ENCODE measurements at regions not wholly inside any gene's neighbourhood (a gene's known extent, or its start where the extent isn't known, plus 50 kb on each side); places are given as distances from the start of the nearest gene placed in this dataset.

DNA sequence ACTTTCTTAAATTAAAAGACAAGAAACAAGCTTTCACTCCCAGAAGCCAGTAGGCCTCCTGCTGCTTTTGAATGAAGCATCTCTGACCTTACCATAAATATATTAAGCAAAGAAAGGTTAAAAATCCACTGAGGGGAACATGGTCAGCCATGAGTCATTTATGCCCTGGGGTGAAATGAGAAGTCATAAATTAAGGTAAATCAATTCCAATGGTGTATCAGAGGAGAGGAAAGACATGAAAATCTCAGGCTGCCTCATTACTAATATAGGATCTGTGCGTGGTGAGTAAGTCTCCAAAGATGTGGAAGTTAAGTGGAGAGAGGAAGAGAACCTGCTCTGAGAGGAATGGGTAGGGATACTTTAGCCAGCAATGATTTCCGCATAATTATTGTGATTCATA lies 292.3 kb upstream of the CHAC2 start:
- ATAC-seq, result no peak
- no peak overlapping the region for H3K27ac ChIP-seq
- H3K27me3 ChIP-seq, result no peaks in the 10 kb centered on the region
- no peaks in the 10 kb centered on the region for H3K36me3 ChIP-seq
- no peak overlapping the region for H3K4me3 ChIP-seq
- DNase-seq, result no peak
- intact Hi-C loops (cut with DNase I; ENCODE audit: low total_unique reads) (no loop called here), in situ Hi-C loops (cut with MboI; ENCODE audit: low sequenced_read_pairs in 4 of 4) (no loop called here)
- no peaks in the 10 kb centered on the region for H3K9me3 ChIP-seq
- TF ChIP-seq, protein P1, sequence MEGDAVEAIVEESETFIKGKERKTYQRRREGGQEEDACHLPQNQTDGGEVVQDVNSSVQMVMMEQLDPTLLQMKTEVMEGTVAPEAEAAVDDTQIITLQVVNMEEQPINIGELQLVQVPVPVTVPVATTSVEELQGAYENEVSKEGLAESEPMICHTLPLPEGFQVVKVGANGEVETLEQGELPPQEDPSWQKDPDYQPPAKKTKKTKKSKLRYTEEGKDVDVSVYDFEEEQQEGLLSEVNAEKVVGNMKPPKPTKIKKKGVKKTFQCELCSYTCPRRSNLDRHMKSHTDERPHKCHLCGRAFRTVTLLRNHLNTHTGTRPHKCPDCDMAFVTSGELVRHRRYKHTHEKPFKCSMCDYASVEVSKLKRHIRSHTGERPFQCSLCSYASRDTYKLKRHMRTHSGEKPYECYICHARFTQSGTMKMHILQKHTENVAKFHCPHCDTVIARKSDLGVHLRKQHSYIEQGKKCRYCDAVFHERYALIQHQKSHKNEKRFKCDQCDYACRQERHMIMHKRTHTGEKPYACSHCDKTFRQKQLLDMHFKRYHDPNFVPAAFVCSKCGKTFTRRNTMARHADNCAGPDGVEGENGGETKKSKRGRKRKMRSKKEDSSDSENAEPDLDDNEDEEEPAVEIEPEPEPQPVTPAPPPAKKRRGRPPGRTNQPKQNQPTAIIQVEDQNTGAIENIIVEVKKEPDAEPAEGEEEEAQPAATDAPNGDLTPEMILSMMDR (IDR thresholded peaks at IDR 0.05 in 4 of 5, conservative IDR thresholded peaks at IDR 0.05 in 1 of 5), result no peak
- TF ChIP-seq POLR2A (IDR thresholded peaks at IDR 0.05), result no peak
- no peaks in the 10 kb centered on the region for H3K4me1 ChIP-seq

DNA sequence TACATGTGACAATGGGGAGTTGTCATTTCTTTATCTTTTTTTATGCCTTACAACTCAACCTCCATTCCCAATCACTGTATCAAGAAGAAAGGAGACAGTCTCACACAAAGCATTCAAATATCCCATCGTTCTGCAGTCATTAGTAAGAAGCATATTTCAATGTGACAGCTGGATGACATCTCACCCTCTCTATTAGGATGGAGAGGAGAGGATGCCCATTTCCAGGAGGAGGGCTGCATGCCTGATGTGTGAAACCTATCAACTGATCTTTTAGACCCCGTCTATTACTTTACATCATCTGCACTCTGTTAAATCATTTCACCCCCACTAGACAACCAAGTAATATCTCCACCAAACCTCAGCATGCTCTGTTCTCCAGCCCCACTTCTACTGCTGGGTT lies 292.7 kb upstream of the CHAC2 start:
- H3K27me3 ChIP-seq, result no peaks in the 10 kb centered on the region
- in situ Hi-C loops (cut with MboI; ENCODE audit: low sequenced_read_pairs in 4 of 4) (no loop called here), intact Hi-C loops (cut with DNase I; ENCODE audit: low total_unique reads) (no loop called here)
- ATAC-seq (no peak), DNase-seq (no peak)
- H3K9me3 ChIP-seq, result no peaks in the 10 kb centered on the region
- no peak for TF ChIP-seq POLR2A (IDR thresholded peaks at IDR 0.05)
- TF ChIP-seq, protein P1 (IDR thresholded peaks at IDR 0.05 in 4 of 5, conservative IDR thresholded peaks at IDR 0.05 in 1 of 5), result no peak
- no peaks in the 10 kb centered on the region for H3K4me1 ChIP-seq
- H3K27ac ChIP-seq, result no peak overlapping the region
- H3K36me3 ChIP-seq, result no peaks in the 10 kb centered on the region
- H3K4me3 ChIP-seq, result no peak overlapping the region

DNA sequence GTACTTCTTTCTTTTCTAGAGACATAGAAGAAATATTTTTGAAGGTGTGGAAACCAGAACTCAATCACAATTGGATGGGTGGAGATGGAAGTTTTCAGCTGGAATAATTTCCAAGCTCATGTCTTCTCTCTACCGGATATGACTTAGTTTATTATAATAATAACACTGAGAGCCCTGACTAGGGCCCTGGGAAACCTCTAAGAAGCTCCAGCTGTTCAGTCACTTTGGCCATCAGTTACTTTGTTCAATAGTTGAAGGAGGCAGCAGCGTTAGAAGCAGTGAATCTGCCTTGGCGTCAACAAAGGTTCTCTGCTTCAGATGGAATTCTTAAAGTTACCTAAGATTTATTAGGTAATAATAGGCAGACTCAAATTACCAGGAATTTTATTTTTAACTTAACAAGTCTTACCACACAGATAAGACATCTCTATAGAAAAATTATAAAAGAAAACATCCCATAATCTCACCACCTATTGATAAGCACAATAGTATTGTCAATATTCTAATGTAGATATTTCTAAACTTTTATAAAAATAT lies 293.8 kb upstream of the CHAC2 start:
- intact Hi-C loops (cut with DNase I; ENCODE audit: low total_unique reads) (no loop called here), in situ Hi-C loops (cut with MboI; ENCODE audit: low sequenced_read_pairs in 4 of 4) (no loop called here)
- no peaks in the 10 kb centered on the region for H3K36me3 ChIP-seq
- ATAC-seq (no peak), DNase-seq (no peak)
- no peaks in the 10 kb centered on the region for H3K4me1 ChIP-seq
- H3K4me3 ChIP-seq, result no peak overlapping the region
- no peaks in the 10 kb centered on the region for H3K27me3 ChIP-seq
- no peak overlapping the region for H3K27ac ChIP-seq
- H3K9me3 ChIP-seq, result no peaks in the 10 kb centered on the region
- no peak for TF ChIP-seq POLR2A (IDR thresholded peaks at IDR 0.05)
- TF ChIP-seq, protein P1 (IDR thresholded peaks at IDR 0.05 in 4 of 5, conservative IDR thresholded peaks at IDR 0.05 in 1 of 5), result no peak

DNA sequence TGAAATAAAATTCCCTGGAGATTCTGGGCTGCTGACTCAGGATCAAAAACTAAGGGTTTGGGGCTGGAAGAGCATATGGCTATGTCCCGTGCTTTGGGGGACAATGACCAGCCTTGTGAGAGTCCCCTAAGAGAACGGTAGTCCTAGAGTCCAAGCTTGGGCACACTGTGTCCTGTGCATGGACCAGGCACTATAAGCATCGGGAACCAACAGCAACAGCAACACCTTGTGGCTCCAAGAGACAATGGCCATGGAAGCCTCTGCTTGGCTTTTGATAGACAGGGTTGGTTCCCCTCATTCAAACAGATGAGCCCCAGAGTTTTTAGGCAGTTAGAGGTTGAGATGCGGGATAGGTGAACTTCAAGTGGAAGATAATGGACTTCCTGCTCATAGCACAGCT lies 294.4 kb upstream of the CHAC2 start:
- intact Hi-C loops (cut with DNase I; ENCODE audit: low total_unique reads), result no loop called here
- no peaks in the 10 kb centered on the region for H3K4me1 ChIP-seq
- H3K4me3 ChIP-seq, result no peak overlapping the region
- DNase-seq (no peak), ATAC-seq (no peak)
- H3K9me3 ChIP-seq, result no peaks in the 10 kb centered on the region
- in situ Hi-C loops (cut with MboI; ENCODE audit: low sequenced_read_pairs in 4 of 4), result no loop called here
- no peaks in the 10 kb centered on the region for H3K27me3 ChIP-seq
- no peaks in the 10 kb centered on the region for H3K36me3 ChIP-seq
- no peak overlapping the region for H3K27ac ChIP-seq
- TF ChIP-seq, protein P1 (IDR thresholded peaks at IDR 0.05 in 4 of 5, conservative IDR thresholded peaks at IDR 0.05 in 1 of 5), result peak in 2 of 5 experiments; percentile 9 to 20
- TF ChIP-seq POLR2A (IDR thresholded peaks at IDR 0.05), result no peak

All from gastrocnemius medialis (tissue), 4 donors.